Suppressor macrophage (primary cell): ENCODE measurements at regions not wholly inside any gene's neighbourhood (a gene's known extent, or its start where the extent isn't known, plus 50 kb on each side); places are given as distances from the start of the nearest gene placed in this dataset.

Source experiments
- DNase-seq, 4 experiments: peaks; one replicate each; pipeline ENCODE4 v3.0.0-alpha.2; 2020 to 2022

GRCh38 chr4:27271555-27271954 lies 410.9 kb downstream of the STIM2 start:
- DNase-seq: no peak

GRCh38 chr4:27272217-27272616 lies 411.6 kb downstream of the STIM2 start:
- DNase-seq: no peak

- no peak for DNase-seq
These were observed 415.8 kb downstream of the STIM2 start for GRCh38 chr4:27276307-27277073.

DNA sequence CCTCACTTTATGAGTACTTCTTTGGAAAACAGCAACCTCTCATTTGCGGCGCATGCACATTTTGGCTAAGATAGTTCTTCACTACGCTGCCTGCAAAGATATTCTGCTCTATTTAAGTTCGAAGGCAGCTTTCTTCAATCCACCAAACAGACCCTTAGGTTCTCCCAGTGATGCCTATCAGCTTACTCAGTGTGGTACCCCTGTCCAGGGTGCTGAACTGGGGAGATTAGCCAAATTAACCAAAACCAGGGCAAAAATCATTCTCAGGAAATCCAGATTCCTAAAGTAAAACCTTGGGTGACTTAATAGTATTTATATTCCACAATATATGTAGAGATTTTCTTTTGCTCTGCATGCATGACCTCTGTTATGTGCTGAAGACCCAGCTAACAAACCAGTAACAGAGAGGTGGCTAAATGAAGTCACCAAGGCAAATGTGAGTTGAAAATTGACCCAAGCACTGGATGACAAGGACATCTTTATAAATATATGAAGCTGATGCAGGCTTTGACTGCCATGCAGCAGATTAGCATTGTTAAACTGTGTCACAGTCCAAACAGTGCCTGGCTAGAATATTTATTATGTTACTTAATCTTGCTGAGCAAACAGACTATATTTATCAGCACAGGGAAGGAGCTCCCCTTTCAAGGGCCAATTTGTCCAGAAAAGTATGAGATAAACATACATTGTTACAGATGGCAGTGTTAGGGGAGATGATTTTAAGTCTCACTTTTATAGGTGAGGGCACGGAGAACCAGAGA lies 418.2 kb downstream of the STIM2 start:
- peak in 3 of 4 experiments; percentile 8 to 31 (median 22) for DNase-seq

DNA sequence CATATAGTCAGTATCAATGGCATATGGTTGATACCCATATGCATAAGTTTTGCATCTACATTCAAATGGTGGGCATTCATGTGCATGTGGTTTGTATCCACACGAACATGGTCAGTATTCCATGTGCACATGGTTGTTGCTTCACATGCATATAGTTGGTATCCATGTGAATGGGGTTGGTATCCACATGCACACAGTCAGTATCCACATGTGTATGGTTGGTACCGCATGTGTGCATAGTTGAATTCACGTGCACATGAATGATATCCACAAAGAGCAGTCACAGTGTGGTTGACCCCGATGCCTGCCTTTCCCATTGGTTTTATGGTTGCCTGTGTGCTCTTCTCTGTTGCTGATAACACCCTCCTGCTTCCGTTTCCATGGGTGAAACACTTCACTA lies 427.9 kb downstream of the STIM2 start:
- no peak for DNase-seq

- no peak for DNase-seq
These were observed 429.1 kb downstream of the STIM2 start for GRCh38 chr4:27289704-27290103.

DNA sequence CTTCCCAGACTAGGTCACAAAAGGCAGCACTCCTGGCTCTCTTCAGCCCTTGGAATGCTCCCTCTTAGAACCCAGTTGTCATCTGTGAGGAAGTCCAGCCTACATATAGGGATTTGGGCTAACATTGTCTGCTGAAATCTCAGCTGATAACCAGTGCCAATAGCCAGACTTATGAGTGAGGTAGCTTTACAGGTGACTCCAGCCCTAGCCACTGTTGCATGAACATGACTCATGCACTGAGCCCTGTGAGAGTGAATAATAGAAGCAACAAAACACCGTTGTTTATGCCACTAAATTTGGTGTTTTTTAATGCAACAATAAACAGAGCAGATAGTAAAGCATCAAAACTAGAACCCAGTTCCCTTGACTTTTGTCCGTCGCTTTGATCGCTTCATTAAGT lies 433.2 kb downstream of the STIM2 start:
- no peak for DNase-seq

- DNase-seq: no peak
These were observed 444.1 kb downstream of the STIM2 start for GRCh38 chr4:27304751-27305150.

DNA sequence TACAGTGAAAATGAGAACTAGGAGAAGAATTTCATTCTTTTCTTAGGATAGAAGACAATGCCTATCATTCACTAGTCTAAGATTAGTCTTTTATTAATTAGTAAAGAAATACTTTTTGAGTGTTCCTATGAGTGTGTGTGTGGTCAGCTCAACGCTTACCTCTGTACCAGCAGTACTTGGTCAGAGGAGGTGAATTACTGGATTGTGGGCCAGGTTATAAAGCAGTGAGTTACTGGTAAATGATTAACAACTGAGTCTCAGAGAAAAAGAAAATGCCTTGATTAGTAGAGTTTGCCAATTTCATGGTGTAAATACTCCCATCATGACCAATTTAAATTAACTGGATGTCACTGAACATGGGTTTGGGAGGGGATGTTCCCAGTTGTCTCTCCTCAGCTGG lies 444.6 kb downstream of the STIM2 start:
- DNase-seq: no peak

DNA sequence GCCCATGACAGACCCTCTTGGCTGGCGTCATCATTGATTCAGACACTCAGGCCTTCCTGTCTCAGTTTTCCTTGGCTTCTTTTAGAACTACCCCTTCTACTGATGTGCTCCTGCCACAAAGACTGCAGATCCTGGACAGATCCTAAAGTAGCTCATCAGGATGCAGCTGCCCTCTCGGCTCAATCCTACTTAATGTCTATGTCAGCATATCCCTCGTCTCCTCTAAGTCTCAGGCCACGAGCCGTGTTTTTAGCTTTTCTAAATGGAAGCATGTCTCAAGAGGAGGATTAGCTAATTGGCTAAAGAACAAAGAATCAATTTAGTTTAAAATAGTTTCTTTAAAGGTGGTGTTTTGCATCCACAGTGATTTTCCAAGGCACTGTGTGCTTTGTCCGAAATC lies 447.7 kb downstream of the STIM2 start:
- no peak for DNase-seq

DNA sequence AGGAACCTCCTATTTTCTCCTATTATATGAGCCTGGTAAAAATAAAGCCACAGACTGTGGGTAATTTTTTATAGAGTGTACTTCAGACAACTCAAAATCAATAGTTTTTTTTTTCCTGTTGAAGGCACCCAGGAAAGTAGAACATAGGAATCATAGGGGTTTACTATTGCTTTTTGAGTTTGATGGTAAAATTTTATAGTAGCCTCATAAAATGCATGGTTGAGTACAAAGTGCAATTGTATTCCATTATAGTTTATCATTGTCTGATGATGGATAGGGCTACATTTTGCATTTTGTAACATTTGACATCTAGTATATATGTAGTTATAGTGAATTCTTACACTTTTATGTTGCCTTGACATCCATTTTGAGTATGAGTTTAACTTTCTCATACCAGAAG lies 455.0 kb downstream of the STIM2 start:
- no peak for DNase-seq

DNA sequence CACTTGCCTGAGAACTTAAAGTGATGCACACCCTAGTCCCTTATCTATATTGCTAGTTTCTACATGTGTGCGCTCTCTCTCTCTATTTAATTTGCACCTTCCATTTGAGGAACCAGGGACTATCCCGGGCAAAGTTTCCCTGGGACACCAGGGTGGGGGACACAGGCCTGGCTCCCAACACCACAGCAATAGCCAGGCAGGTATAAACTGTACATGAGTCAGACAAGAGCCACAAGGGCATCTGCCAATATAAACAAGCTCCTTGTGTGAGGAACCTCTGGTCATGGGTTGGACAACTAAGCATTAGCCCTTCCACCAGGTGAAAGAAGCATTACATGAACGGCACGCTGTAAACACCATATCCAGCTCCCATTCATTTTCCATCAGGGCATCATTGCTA lies 455.5 kb downstream of the STIM2 start:
- no peak for DNase-seq

- peak; percentile 9 to 39 (median 20) for DNase-seq
These were observed 458.1 kb downstream of the STIM2 start for GRCh38 chr4:27318740-27319139.

GRCh38 chr4:27326991-27327390 lies 466.4 kb downstream of the STIM2 start:
- DNase-seq: no peak

DNA sequence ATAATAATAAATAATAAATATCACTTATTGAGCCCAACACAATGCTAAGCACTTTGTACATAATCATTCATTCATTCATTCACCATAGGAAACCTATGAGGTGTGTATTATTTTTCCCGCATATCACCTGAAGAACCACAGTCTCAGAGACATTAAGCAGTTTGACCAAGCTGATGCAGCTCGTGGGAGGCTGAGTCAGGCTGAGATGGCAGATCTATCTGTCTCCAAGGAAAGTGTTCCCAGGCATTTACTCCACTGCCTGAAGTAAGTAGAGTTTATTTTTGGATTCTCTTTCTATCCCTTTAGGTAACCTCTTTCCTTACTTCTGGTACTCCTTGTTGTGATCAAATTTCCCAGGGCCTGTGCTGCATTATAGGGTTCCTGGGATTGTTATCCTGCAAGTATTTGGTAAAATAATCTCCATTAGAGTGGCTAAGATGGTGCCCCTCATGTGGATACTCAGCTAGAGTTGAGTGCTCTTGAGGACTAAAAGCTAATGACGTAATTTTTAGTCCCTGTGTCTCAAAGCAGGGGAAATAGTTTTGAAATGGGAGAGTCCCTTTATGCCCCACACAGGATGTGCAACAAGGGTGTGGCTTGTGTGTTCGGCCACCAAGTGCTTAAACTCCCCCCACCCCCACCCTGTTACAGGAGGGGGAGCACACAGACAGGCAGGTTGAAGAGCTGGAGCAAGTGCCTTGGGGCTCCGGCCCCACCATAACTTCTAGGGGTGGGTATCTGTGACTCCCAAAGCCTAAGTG lies 467.0 kb downstream of the STIM2 start:
- DNase-seq: no peak

DNA sequence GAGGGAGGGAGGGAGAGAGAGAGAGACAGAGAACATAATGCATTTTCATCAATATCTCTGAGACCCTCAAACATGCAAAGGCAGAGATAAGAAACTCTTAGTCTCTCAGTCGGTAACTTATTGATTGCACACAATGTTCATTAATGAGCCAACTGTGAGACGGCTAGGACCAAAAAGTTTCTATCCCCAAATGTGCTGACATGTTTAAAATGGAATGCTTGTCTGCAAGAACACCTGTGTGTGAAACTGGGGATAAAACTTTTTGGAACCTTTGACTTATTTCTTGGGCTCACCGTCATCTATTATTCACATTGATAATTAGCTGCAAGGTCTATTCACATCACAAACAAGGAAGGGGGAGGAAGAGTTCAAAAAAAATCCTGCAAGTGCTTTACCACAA lies 477.9 kb downstream of the STIM2 start:
- DNase-seq: no peak

- DNase-seq: no peak
These were observed 482.8 kb downstream of the STIM2 start for GRCh38 chr4:27343411-27343810.

DNA sequence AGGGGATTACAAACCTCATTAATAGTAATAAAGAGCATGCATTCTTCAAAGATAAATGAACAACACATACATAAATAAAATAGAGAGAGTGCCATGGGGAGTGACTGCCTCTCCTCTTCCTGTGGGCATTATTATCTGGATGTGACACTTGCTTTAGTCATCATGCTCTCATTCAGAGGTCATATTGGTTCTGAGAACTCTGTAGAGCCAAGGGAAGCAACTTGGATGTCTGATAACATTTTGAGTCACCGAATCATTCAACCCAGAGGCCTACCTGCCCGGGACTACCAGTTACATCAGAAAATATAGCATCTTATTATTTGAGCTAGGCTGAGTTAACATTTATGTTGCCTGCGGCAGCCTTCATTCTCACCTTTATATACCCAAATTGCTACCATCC lies 489.5 kb downstream of the STIM2 start:
- no peak for DNase-seq

DNA sequence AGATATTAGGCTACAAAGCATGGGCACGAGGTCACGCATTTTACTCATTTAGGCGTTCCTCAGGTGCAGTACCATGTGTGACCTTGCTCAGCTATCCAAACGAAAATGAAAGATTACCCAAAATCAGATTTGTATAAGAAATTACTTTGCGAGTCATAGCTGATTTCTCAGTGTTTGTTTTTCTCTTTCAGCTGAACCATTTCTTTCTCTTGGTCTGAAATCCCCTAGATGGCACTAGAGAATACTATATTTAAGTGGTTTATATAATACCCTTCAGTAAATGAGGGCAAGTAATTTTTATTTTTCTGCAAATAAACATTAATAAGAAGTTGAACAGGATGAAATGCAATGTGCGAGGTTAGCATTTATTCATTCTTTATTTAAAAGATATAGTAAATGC lies 496.6 kb downstream of the STIM2 start:
- DNase-seq: no peak

- DNase-seq: no peak
These were observed 497.6 kb downstream of the STIM2 start for GRCh38 chr4:27358269-27358668.

DNA sequence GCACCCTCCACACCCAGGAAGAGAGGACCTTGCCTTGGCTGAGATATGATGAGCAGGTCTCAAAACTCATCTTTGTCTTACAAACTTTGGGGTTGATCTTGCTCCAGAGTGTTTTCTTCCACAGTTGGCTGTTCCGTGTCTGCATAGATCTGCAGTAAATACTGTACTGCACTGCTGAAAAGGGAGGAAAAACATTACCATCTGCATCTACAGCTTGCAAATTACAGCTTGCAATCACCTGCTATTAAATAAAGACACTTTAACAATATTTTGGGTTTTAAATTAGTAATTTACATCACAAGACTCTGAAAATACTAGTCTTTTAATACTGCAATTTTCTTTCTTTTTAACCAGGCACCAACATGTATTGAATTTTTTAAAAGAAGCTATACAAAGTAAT lies 499.5 kb downstream of the STIM2 start:
- no peak for DNase-seq

- no peak for DNase-seq
These were observed 500.2 kb downstream of the STIM2 start for GRCh38 chr4:27360790-27361267.

DNA sequence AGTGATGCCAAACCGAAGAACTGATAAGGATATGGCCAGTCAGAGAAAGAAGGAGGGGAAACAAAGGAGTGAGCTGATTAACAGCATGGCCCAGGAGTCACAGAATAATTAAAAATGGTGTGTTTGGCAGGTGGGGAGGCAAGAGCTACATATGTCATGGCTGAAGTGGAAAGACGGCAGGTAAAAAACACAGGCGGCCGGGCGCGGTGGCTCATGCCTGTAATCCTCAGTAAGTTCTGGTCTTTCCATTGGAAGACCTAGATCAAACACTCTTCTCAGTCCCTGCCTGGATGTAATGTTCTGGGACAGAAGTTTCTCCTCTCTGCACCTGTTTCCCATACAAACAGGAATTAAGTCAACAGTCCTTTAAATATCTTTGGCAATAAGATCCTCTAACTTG lies 503.9 kb downstream of the STIM2 start:
- DNase-seq: no peak
